ENCODE measurements at regions not wholly inside any gene's neighbourhood (a gene's known extent, or its start where the extent isn't known, plus 50 kb on each side); places are given as distances from the start of the nearest gene placed in this dataset.
"Not testable (repeated sequence)": the region's sequence is repeated elsewhere in the genome, so short reads cannot be mapped to it uniquely, and the experiment has no call there.

DNA sequence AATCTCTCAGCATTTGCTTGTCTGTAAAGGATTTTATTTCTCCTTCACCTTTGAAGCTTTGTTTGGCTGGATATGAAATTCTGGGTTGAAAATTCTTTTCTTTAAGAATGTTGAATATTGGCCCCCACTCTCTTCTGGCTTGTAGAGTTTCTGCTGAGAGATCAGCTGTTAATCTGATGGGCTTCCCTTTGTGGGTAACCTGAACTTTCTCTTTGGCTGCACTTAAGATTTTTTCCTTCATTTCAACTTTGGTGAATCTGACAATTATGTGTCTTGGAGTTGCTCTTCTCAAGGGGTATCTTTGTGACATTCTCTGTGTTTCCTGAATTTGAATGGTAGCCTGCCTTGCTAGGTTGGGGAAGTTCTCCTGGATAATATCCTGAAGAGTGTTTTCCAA is 189.4 kb downstream of the TTC6 start:
- not testable (repeated sequence) for FAIRE-seq; DNase-seq (ENCODE audit: insufficient read length, low spot score)

DNA sequence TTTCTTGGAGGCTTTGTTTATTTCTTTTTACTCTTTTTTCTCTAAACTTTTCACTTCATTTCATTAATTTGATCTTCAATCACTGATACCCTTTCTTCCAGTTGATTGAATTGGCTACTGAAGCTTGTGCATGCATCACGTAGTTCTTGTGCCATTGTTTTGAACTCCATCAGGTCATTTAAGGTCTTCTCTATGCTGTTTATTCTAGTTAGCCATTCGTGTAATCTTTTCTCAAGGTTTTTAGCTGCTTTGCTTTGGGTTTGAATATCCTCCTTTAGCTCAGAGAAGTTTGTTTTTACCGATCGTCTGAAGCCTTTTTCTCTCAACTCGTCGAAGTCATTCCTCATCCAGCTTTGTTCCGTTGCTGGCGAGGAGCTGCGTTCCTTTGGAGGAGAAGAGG is 189.9 kb downstream of the TTC6 start:
- FAIRE-seq; DNase-seq (ENCODE audit: insufficient read length, low spot score): not testable (repeated sequence)

GRCh38 chr14:37786114-37786625 is 190.7 kb downstream of the TTC6 start:
- DNase-seq (ENCODE audit: insufficient read length, low spot score); FAIRE-seq: not testable (repeated sequence)

- FAIRE-seq = no peak
- DNase-seq (ENCODE audit: insufficient read length, low spot score) = no peak
These were observed 192.6 kb downstream of the TTC6 start for GRCh38 chr14:37787879-37788494.

GRCh38 chr14:37791384-37792036 is 196.1 kb downstream of the TTC6 start:
- no peak for DNase-seq (ENCODE audit: insufficient read length, low spot score)
- no peak for FAIRE-seq

DNA sequence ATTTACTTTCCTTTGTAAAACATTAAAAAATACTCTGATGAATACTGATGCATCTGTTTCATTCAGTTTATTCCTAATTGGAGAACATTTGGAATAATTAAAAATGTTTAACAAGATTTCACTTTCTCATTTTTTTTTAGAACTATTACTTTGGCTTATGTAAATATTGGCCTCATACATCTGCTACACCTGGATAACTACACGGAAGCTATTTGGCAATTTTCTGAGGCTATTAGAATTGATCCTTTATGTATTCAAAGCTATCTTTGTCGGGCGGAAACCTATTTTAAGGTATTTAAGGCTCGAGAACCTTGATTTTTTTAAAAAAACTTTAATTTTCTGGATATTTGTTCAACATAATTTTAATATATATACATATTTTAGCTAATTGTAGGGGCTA is 196.7 kb downstream of the TTC6 start:
- FAIRE-seq = no peak
- DNase-seq (ENCODE audit: insufficient read length, low spot score) = no peak

DNA sequence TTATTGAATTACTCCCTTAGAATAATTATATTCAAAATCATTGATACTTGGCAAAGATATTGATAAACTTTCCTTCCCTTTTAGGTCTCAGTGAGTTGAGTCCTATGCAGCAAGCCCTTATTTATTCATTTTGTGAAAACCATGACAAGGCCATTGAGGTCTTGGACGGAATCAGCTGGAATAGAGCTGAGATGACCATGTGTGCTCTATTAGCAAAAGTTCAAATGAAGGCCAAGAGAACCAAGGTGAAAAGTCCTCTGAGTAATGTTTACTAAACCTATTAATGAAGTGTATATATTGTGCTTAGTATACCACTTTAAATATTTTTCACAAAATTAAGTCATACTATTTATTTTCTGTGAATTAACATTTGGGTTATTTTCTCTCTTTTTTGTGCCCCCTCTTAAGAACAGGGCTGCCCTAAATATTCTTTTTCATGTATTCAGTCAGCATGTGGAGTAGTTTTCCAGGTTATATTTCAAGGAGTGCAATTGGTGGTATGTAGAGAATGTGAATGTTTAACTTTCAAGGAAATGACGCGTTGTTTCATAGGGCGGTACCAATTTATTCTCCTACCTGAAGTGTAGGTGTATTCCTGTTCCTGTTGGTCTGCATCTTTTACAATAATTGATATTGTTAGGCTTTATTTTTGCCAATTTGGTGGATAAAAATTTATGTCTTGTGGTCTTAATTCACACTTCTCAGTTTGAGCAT is 201.4 kb downstream of the TTC6 start:
- no peak for FAIRE-seq

DNA sequence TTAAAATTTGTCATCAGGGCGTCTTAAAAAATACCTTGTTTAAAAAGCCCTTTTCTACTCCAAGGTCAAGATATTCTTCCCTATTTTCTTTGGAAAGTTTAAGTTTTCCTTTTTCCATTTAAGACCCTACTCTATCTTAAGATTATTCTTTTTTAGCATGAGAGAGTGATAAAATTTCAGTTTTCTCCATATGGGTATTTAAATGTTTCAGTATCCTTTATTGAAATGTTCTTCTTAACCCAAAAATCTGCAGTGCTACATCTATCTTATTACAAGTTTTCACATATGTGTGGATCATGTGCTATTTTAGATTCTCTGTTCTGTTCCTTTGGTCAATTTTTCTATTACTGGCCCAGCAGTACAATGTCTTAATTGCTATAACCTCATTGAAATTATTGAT is 202.2 kb downstream of the TTC6 start:
- DNase-seq (ENCODE audit: insufficient read length, low spot score) = no peak
- no peak for FAIRE-seq

More for the DNA sequence above, 201.4 kb downstream of the TTC6 start:
- no peak for DNase-seq (ENCODE audit: insufficient read length, low spot score)

DNA sequence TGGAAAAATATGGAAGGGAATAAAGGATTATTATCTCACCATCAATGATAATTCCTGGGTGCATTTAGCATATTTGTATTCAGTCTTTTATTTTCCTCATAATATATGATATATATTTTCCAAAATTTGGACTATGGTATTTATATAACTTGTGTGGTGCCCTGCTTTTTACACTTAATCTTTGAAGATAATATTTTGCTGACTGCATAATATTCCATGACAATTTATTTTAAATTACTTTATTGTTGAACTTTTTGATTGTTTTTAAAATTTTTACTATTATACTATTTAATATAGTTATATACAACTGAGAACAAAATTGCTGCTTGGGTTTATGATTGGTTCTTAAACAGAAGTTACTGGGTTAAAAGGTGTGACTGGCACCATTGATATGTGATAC is 212.3 kb downstream of the TTC6 start:
- DNase-seq (ENCODE audit: insufficient read length, low spot score) (no peak), FAIRE-seq (no peak)

DNA sequence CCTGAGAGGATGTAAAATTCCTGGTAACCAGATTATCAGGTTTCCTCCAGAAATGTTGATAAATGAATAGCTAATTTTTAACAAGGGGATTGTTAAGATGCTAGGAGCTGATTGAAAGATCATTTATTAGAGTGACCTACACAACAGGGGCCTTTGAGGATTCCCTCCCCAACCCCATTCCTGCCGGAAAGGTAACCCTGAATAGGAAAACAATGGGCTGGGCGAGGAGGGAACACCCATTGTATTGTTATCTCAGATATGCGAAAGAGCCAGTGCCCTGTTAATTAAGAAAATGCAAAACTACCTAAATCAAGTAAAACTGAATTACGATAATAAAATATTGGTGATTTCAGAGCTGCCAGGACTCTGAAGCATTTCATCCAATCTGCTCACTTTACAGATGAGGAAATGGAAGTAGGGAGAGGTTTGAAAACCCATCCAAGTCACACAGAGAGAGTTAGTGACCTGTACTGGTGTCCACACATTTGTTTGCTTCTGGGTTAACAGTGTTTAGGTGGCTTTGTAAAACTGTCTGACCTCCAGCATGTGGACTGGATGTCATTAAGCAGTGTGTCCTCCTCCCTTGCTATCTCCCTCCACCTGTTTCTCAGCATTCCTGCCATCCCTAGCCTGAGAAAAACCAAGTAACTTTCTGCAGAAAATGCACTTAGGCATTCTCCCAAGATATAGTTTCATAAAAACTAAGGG is 214.8 kb downstream of the TTC6 start:
- FAIRE-seq (no peak), DNase-seq (ENCODE audit: insufficient read length, low spot score) (no peak)

DNA sequence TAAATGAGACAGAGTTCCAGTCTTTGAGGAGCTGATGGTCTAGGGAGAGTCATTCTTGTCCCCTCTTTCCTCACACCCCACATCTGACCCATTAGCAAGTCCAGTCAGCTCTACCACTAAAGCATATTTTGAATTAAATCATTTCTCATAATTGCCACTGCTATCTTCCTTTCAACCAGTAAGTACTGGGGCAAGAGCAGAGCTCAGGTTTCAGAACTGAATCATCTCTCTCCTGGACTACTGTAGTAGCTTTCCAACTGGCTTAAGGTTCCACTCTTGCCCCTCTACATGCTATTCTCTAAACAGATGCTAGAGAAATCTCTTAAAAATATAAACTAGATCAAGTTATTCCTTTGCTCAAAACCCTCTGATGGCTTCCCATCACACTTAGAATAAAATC is 218.3 kb downstream of the TTC6 start:
- FAIRE-seq (no peak), DNase-seq (ENCODE audit: insufficient read length, low spot score) (no peak)

DNA sequence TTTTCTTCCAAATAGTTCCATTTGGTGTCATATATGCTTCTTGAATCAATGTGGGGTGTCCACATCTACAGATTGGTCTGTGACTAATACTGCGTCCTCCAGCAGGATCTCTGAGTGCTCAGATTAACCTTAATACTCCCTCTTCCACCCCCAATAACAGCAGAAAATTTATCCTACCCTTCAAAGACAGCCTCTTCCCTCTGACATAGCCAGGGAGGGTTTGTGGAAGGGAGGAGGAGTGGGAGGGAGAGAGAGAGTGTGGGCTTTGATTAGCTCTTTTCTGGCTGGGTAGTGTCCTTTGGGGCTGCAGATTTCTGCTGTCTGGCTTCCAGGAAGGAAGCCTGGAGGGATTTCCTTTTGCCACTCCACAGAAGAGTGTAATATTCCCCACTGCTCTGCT is 220.7 kb downstream of the TTC6 start:
- FAIRE-seq (no peak), DNase-seq (ENCODE audit: insufficient read length, low spot score) (no peak)

DNA sequence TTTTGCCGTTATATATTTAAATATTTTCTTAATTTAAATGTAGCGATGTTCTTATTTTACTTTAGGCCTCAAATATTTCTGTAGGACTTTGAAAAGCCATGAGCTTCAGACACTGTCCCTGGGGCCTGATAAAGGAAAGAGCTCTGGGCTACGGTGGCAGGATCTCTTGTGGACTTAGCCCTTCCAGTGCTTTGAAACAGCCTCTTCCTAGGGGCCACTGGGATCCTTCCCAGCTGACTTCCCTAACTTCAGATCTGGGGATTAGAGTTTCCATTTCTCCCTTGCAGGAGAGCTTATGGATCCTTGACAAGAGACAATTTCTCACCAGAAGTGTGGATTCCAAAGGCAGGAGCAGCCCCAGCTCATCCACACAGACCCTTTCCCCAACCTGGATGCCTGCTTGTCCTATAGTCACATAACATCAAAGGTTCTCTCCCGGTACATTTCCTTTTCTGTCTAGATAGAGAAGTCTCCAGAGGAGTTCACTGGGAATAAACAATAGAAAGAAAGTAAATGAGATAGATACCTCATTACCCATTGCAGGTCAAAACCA is 221.4 kb downstream of the TTC6 start:
- FAIRE-seq = no peak
- DNase-seq (ENCODE audit: insufficient read length, low spot score) = no peak

DNA sequence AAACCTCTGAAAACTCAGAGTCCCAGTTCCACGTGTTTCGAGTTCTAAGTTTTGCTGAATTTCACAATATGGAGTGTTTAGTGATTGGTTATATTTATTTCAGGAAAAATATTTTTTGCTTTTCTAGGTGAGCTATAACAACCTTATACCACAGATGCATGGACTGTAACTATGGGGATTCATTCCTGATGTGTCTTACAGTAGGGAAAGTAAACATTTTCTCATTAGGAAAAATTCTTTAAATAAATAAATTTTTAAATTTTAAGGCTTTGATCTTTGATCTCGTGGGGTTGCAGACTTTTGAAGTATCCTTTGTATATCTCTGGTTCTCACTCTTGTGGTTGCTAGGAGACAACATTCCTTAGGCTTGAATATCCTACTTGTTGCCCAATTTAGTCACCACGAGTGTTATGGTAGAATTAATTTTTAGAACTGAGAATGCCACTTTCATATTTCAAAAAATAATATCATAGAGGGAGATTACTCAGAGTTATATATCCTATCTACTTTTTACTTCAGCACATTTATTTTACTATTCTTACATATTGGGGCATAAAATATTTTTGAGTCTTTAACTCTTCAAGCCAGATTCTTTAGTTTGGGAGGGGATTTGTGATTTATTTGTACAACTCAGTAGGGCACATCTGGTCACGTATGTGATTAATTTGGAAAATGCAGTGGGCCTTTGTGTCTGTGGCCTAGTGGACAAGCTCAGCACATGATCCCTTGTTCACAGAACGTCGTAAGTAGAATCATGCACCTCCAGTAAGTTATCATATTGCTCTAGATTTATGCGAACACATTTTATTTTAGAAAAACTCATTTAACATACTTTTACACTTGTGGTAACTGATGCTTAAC is 224.0 kb downstream of the TTC6 start:
- DNase-seq (ENCODE audit: insufficient read length, low spot score) = no peak
- no peak for FAIRE-seq

- FAIRE-seq; DNase-seq (ENCODE audit: insufficient read length, low spot score): not testable (repeated sequence)
These were observed 225.4 kb downstream of the TTC6 start for GRCh38 chr14:37820810-37821209.

GRCh38 chr14:37824939-37825712 is 229.7 kb downstream of the TTC6 start:
- FAIRE-seq (no peak), DNase-seq (ENCODE audit: insufficient read length, low spot score) (no peak)

GRCh38 chr14:37826869-37827268 is 231.4 kb downstream of the TTC6 start:
- DNase-seq (ENCODE audit: insufficient read length, low spot score) = no peak
- FAIRE-seq = no peak

DNA sequence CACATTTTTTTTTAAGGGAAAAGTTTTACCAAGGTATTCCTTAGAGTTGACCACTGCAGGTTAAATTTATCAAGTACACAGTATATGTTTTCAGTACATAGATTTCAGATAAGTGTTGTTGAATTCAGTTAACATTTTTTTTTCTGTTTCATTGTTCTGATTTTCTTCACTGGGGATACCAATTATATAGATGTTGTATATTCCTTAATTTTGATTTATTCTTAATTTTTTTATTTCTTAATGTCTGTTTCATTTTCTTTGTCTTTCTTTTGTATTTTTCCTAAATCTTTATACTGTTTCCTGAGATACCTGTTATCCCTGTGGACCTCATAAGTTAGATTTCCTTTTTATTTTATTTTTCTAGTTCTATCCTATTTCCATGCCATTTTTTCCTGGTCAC is 234.8 kb downstream of the TTC6 start:
- FAIRE-seq (no peak), DNase-seq (ENCODE audit: insufficient read length, low spot score) (no peak)

DNA sequence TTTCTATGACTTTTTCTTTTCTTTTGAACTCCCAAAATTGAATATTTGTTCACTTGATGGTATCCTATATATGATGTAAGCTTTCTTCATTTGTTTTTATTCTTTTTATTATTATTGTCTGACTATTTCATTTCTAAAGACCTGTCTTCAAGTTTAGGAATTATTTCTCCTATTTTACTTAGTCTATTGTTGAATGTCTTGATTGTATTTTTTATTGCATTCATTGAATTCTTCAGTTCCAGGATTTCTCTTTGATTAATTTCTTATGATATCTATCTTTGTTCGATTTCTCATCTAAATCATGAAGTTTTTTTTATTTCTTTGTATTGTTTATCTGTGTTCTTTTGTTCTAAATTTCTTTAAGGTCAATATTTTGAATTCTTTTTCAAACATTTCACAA is 238.8 kb downstream of the TTC6 start:
- no peak for FAIRE-seq
- DNase-seq (ENCODE audit: insufficient read length, low spot score) = no peak

Measured in HTR-8/SVneo (cell line).